Endothelial cell (in vitro differentiated cells): ENCODE measurements at regions not wholly inside any gene's neighbourhood (a gene's known extent, or its start where the extent isn't known, plus 50 kb on each side); places are given as distances from the start of the nearest gene placed in this dataset.

Experiments
- DNase-seq: peaks from one replicate; pipeline ENCODE4 v3.0.0; 2021; ENCODE audit warnings: low spot score
- H3K27ac Mint-ChIP-seq: one replicate; pipeline ENCODE4 v1.8.0; 2021; ENCODE audit warnings: mixed read lengths, inconsistent platforms; ENCODE audit not compliant: unreplicated experiment
- H3K27me3 Mint-ChIP-seq: one replicate; pipeline ENCODE4 v1.8.0; 2021; ENCODE audit warnings: mild to moderate bottlenecking, moderate library complexity, mixed read lengths, inconsistent platforms; ENCODE audit not compliant: unreplicated experiment
- H3K36me3 Mint-ChIP-seq: one replicate; pipeline ENCODE4 v1.8.0; 2021; ENCODE audit warnings: mild to moderate bottlenecking, low read depth, mixed read lengths, inconsistent platforms; ENCODE audit not compliant: unreplicated experiment
- H3K4me1 Mint-ChIP-seq: one replicate; pipeline ENCODE4 v1.8.0; 2021; ENCODE audit warnings: mild to moderate bottlenecking, mixed read lengths, inconsistent platforms; ENCODE audit not compliant: unreplicated experiment
- H3K4me3 Mint-ChIP-seq: one replicate; pipeline ENCODE4 v1.8.0; 2021; ENCODE audit warnings: mild to moderate bottlenecking, mixed read lengths, inconsistent platforms; ENCODE audit not compliant: unreplicated experiment
- H3K9me3 Mint-ChIP-seq: one replicate; pipeline ENCODE4 v1.8.0; 2021; ENCODE audit warnings: mixed read lengths, inconsistent platforms; ENCODE audit not compliant: unreplicated experiment
- CTCF ChIP-seq: fragments of 200-600 bp; sonication (generic); IDR thresholded peaks from one replicate; pipeline ENCODE4 v1.5.0; 2021; ENCODE audit warnings: antibody characterized with exemption; ENCODE audit not compliant: unreplicated experiment

- no peak overlapping the region for H3K4me3 Mint-ChIP-seq
- TF ChIP-seq CTCF = no peak
- H3K27me3 Mint-ChIP-seq = no peaks in the 10 kb centered on the region
- no peaks in the 10 kb centered on the region for H3K36me3 Mint-ChIP-seq
- peaks cover 11% of the 10 kb centered on the region for H3K4me1 Mint-ChIP-seq
- no peaks in the 10 kb centered on the region for H3K9me3 Mint-ChIP-seq
- no peak for DNase-seq
- H3K27ac Mint-ChIP-seq = peak overlapping the region; percentile 61
These were observed 58.8 kb upstream of the NXPH2 start for GRCh38 chr2:138838851-138839620.

- Mint-ChIP-seq H3K27ac (no peak overlapping the region), H3K9me3 (no peaks in the 10 kb centered on the region), H3K27me3 (no peaks in the 10 kb centered on the region), H3K4me1 (peaks cover 4% of the 10 kb centered on the region), H3K4me3 (no peak overlapping the region), H3K36me3 (no peaks in the 10 kb centered on the region)
- TF ChIP-seq CTCF = no peak
- DNase-seq = no peak
These were observed 51.5 kb upstream of the NXPH2 start for GRCh38 chr2:138831691-138832090.

DNA sequence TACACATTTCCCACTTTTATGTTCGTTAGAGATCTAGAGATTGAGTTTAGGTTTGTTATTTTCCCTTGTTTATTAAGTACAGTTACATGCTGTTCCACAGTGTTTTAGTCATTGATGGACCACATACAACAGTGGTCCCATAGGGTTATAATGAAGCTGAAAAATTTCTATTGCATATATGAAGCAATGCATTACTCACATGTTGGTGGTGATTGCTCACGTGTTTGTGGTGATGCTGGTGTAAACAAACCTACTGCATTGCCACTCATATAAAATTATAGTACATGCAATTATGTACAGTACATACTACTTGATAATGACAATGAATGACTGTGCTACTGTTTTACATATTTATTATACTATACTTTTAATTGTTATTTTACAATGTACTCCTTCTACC is 51.0 kb upstream of the NXPH2 start:
- H3K9me3 Mint-ChIP-seq = no peaks in the 10 kb centered on the region
- H3K4me3 Mint-ChIP-seq = no peak overlapping the region
- no peak for TF ChIP-seq CTCF
- no peaks in the 10 kb centered on the region for H3K36me3 Mint-ChIP-seq
- H3K4me1 Mint-ChIP-seq = peaks cover 4% of the 10 kb centered on the region
- no peak for DNase-seq
- no peak overlapping the region for H3K27ac Mint-ChIP-seq
- no peaks in the 10 kb centered on the region for H3K27me3 Mint-ChIP-seq

GRCh38 chr2:138830547-138830946 is 50.4 kb upstream of the NXPH2 start:
- no peaks in the 10 kb centered on the region for H3K9me3 Mint-ChIP-seq
- no peak for DNase-seq
- no peaks in the 10 kb centered on the region for H3K36me3 Mint-ChIP-seq
- H3K4me1 Mint-ChIP-seq = peaks cover 4% of the 10 kb centered on the region
- H3K27ac Mint-ChIP-seq = no peak overlapping the region
- H3K4me3 Mint-ChIP-seq = no peak overlapping the region
- no peak for TF ChIP-seq CTCF
- peaks cover under 1% of the 10 kb centered on the region for H3K27me3 Mint-ChIP-seq
